ENCODE measurements at regions not wholly inside any gene's neighbourhood (a gene's known extent, or its start where the extent isn't known, plus 50 kb on each side); places are given as distances from the start of the nearest gene placed in this dataset.
A peak's percentile ranks its signal among the peaks of the same experiment; 100 is the strongest.
"Not testable (repeated sequence)": the region's sequence is repeated elsewhere in the genome, so short reads cannot be mapped to it uniquely, and the experiment has no call there.

- no peaks in the 10 kb centered on the region for H3K36me3 Mint-ChIP-seq
- no peak overlapping the region for H3K4me3 ChIP-seq (ENCODE audit: low read length)
- peak in 1 of 2 donors; percentile 15 for DNase-seq
- no peaks in the 10 kb centered on the region for H3K9me3 Mint-ChIP-seq
- H3K27ac Mint-ChIP-seq = peak overlapping the region; percentile 94 to 97
- no peaks in the 10 kb centered on the region for H3K27me3 ChIP-seq (ENCODE audit: control insufficient read depth, insufficient read depth, low read length)
- peaks cover 77 to 89% of the 10 kb centered on the region in 2 donors for H3K4me1 Mint-ChIP-seq
- no peak for ATAC-seq
- peak overlapping the region; percentile 93 for H3K4me3 Mint-ChIP-seq
- TF ChIP-seq CTCF (IDR thresholded peaks at IDR 0.05) = no peak
- no peaks in the 10 kb centered on the region for H3K27me3 Mint-ChIP-seq (ENCODE audit: low read depth in 2 of 2)
- intact Hi-C loops (cut with micrococcal nuclease) = loop anchor here (5.0 kb wide), 1 partner anchor 381 kb away; no protein-coding TSS in a partner anchor
- WGBS (ENCODE audit: insufficient coverage) = 73% methylated on average over 3 of the region's 3 CpGs
- H3K4me1 ChIP-seq (ENCODE audit: control insufficient read depth, insufficient read depth, low read length) = peaks cover 73% of the 10 kb centered on the region
- no peaks in the 10 kb centered on the region for H3K36me3 ChIP-seq (ENCODE audit: control insufficient read depth, insufficient read depth, low read length)
- H3K27ac ChIP-seq (ENCODE audit: low read length) = peak overlapping the region; percentile 60
- no peaks in the 10 kb centered on the region for H3K9me3 ChIP-seq (ENCODE audit: control insufficient read depth, insufficient read depth, low read length)
Measured at GRCh38 chr22:22756109-22756508, 111.7 kb downstream of the GGTLC2 start.

GRCh38 chr22:22756551-22757201, 112.3 kb downstream of the GGTLC2 start:
- not testable (repeated sequence) for H3K27me3 Mint-ChIP-seq (ENCODE audit: low read depth in 2 of 2); H3K9me3 ChIP-seq (ENCODE audit: control insufficient read depth, insufficient read depth, low read length); H3K27me3 ChIP-seq (ENCODE audit: control insufficient read depth, insufficient read depth, low read length); H3K36me3 Mint-ChIP-seq; H3K9me3 Mint-ChIP-seq; H3K4me3 ChIP-seq (ENCODE audit: low read length); H3K36me3 ChIP-seq (ENCODE audit: control insufficient read depth, insufficient read depth, low read length)
- peaks cover 80 to 92% of the 10 kb centered on the region in 2 donors for H3K4me1 Mint-ChIP-seq
- DNase-seq = peak in 1 of 2 donors; percentile 41
- peak overlapping the region; percentile 94 to 97 for H3K27ac Mint-ChIP-seq
- 61% methylated on average over 3 of the region's 3 CpGs for WGBS (ENCODE audit: insufficient coverage)
- Histone ChIP-seq H3K4me1 (ENCODE audit: control insufficient read depth, insufficient read depth, low read length) (peaks cover 74% of the 10 kb centered on the region), H3K27ac (ENCODE audit: low read length) (peak overlapping the region; percentile 60)
- ATAC-seq = peak; percentile 34 to 52 (median 49)
- H3K4me3 Mint-ChIP-seq = peak overlapping the region; percentile 93
- intact Hi-C loops (cut with micrococcal nuclease) = loop anchor here (5.0 kb wide), 1 partner anchor 381 kb away; no protein-coding TSS in a partner anchor

- intact Hi-C loops (cut with micrococcal nuclease) = loop anchor here (5.0 kb wide), 1 partner anchor 379 kb away; no protein-coding TSS in a partner anchor
- Mint-ChIP-seq H3K27ac (peak overlapping the region; percentile 94 to 97), H3K4me1 (peaks cover 87 to 95% of the 10 kb centered on the region in 2 donors), H3K4me3 (peak overlapping the region; percentile 97)
- Histone ChIP-seq H3K4me3 (ENCODE audit: low read length) (peak overlapping the region; percentile 26), H3K4me1 (ENCODE audit: control insufficient read depth, insufficient read depth, low read length) (peaks cover 83% of the 10 kb centered on the region), H3K36me3 (ENCODE audit: control insufficient read depth, insufficient read depth, low read length) (peaks cover 19% of the 10 kb centered on the region), H3K27ac (ENCODE audit: low read length) (peak overlapping the region; percentile 69)
- not testable (repeated sequence) for H3K9me3 Mint-ChIP-seq; H3K27me3 Mint-ChIP-seq (ENCODE audit: low read depth in 2 of 2); H3K9me3 ChIP-seq (ENCODE audit: control insufficient read depth, insufficient read depth, low read length); ATAC-seq; H3K36me3 Mint-ChIP-seq; H3K27me3 ChIP-seq (ENCODE audit: control insufficient read depth, insufficient read depth, low read length)
- 16% methylated on average over 6 of the region's 6 CpGs for WGBS (ENCODE audit: insufficient coverage)
- peak in 1 of 2 donors; percentile 36 for DNase-seq
Measured at GRCh38 chr22:22758101-22758807, 113.8 kb downstream of the GGTLC2 start.

- no peak for TF ChIP-seq CTCF (IDR thresholded peaks at IDR 0.05)
- Mint-ChIP-seq H3K27me3 (ENCODE audit: low read depth in 2 of 2) (no peaks in the 10 kb centered on the region), H3K36me3 (no peaks in the 10 kb centered on the region), H3K9me3 (no peaks in the 10 kb centered on the region), H3K4me1 (peaks cover 78 to 95% of the 10 kb centered on the region in 2 donors), H3K4me3 (peak overlapping the region; percentile 97), H3K27ac (peak overlapping the region; percentile 94 to 97)
- 36% methylated on average over 6 of the region's 6 CpGs for WGBS (ENCODE audit: insufficient coverage)
- Histone ChIP-seq H3K4me1 (ENCODE audit: control insufficient read depth, insufficient read depth, low read length) (peaks cover 80% of the 10 kb centered on the region), H3K4me3 (ENCODE audit: low read length) (peak overlapping the region; percentile 30), H3K27ac (ENCODE audit: low read length) (peak overlapping the region; percentile 67), H3K9me3 (ENCODE audit: control insufficient read depth, insufficient read depth, low read length) (no peaks in the 10 kb centered on the region), H3K36me3 (ENCODE audit: control insufficient read depth, insufficient read depth, low read length) (peaks cover 21% of the 10 kb centered on the region), H3K27me3 (ENCODE audit: control insufficient read depth, insufficient read depth, low read length) (no peaks in the 10 kb centered on the region)
- DNase-seq = peak in 1 of 2 donors; percentile 64
- ATAC-seq = peak; percentile 48 to 80 (median 65)
- intact Hi-C loops (cut with micrococcal nuclease) = loop anchor here (5.0 kb wide), 1 partner anchor 378 kb away; no protein-coding TSS in a partner anchor
Measured at GRCh38 chr22:22759371-22759770, 115.0 kb downstream of the GGTLC2 start.
